ENCODE measurements at regions not wholly inside any gene's neighbourhood (a gene's known extent, or its start where the extent isn't known, plus 50 kb on each side); places are given as distances from the start of the nearest gene placed in this dataset.

- TF ChIP-seq POLR2A (IDR thresholded peaks at IDR 0.05; ENCODE audit: low read length) (no peak), GATA1 (IDR thresholded peaks at IDR 0.05; ENCODE audit: low read depth, low read length) (no peak)
Measured at GRCh38 chrX:16061296-16061695, 62.1 kb upstream of the GRPR start.
